ENCODE measurements at regions not wholly inside any gene's neighbourhood (a gene's known extent, or its start where the extent isn't known, plus 50 kb on each side); places are given as distances from the start of the nearest gene placed in this dataset.
A peak's percentile ranks its signal among the peaks of the same experiment; 100 is the strongest.
"Not testable (repeated sequence)": the region's sequence is repeated elsewhere in the genome, so short reads cannot be mapped to it uniquely, and the experiment has no call there.

- no peaks in the 10 kb centered on the region for H3K9me3 ChIP-seq (ENCODE audit: low read length)
- POLR2A ChIA-PET = no interaction called here
- no peak overlapping the region for H3K4me3 Mint-ChIP-seq
These were observed 193.7 kb downstream of the OLFM1 start for GRCh38 chr9:135281151-135281550.

GRCh38 chr9:135281791-135282737, 194.6 kb downstream of the OLFM1 start:
- H3K4me3 Mint-ChIP-seq = no peak overlapping the region
- CTCF ChIA-PET = no interaction called here

More at GRCh38 chr9:135281151-135281550, 193.7 kb downstream of the OLFM1 start:
- H3K36me3 ChIP-seq (ENCODE audit: insufficient read depth, low read length) = no peaks in the 10 kb centered on the region
- no peak overlapping the region for H3K27ac ChIP-seq (ENCODE audit: low read depth, low read length)
- no peak for DNase-seq
- no peaks in the 10 kb centered on the region for H3K9me3 Mint-ChIP-seq
- no peaks in the 10 kb centered on the region for H3K36me3 Mint-ChIP-seq
- CTCF ChIA-PET = no interaction called here
- H3K4me1 ChIP-seq (ENCODE audit: insufficient read depth, low read length) = no peaks in the 10 kb centered on the region
- H3K4me3 ChIP-seq (ENCODE audit: low read length) = no peak overlapping the region
- H3K27ac Mint-ChIP-seq = no peak overlapping the region
- peaks cover 3 to 6% of the 10 kb centered on the region in 2 donors for H3K27me3 Mint-ChIP-seq
- H3K27me3 ChIP-seq (ENCODE audit: insufficient read depth, low read length, poor library complexity, severe bottlenecking) = peaks cover 3% of the 10 kb centered on the region
- H3K4me1 Mint-ChIP-seq = no peaks in the 10 kb centered on the region

DNA sequence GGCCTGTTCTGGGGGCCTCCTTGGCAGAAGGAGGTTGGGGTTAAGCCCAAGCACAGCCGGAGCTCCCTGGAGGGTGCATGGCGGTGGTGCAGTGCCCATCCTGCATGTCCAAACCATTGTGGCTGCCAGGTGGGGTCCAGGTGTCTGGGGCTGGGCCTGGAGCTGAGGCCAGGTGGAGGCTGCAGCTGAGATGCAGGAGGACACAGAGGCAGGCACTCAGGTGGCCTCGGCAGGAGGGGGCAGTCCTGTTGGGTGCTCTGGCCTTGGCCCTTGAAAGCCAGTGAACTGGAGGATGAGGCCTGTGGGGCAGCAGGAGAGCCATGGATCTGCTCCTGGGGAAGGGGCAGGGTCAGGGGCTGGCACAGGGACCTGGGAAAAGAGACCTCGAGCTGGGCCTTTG, 195.3 kb downstream of the OLFM1 start:
- H3K27me3 Mint-ChIP-seq = peaks cover 0 to 3% of the 10 kb centered on the region in 2 donors
- H3K4me3 ChIP-seq (ENCODE audit: low read length) = no peak overlapping the region
- DNase-seq = no peak
- ChIA-PET CTCF (no interaction called here), POLR2A (no interaction called here)
- H3K4me1 ChIP-seq (ENCODE audit: insufficient read depth, low read length) = no peaks in the 10 kb centered on the region
- no peaks in the 10 kb centered on the region for H3K9me3 ChIP-seq (ENCODE audit: low read length)
- H3K27ac ChIP-seq (ENCODE audit: low read depth, low read length) = no peak overlapping the region
- H3K9me3 Mint-ChIP-seq = no peaks in the 10 kb centered on the region
- no peaks in the 10 kb centered on the region for H3K4me1 Mint-ChIP-seq
- H3K36me3 ChIP-seq (ENCODE audit: insufficient read depth, low read length) = no peaks in the 10 kb centered on the region
- H3K27ac Mint-ChIP-seq = no peak overlapping the region
- H3K27me3 ChIP-seq (ENCODE audit: insufficient read depth, low read length, poor library complexity, severe bottlenecking) = peaks cover 3% of the 10 kb centered on the region
- no peaks in the 10 kb centered on the region for H3K36me3 Mint-ChIP-seq
- H3K4me3 Mint-ChIP-seq = no peak overlapping the region

More at GRCh38 chr9:135281791-135282737, 194.6 kb downstream of the OLFM1 start:
- Histone ChIP-seq H3K4me1 (ENCODE audit: insufficient read depth, low read length) (no peaks in the 10 kb centered on the region), H3K27ac (ENCODE audit: low read depth, low read length) (no peak overlapping the region), H3K9me3 (ENCODE audit: low read length) (no peaks in the 10 kb centered on the region), H3K27me3 (ENCODE audit: insufficient read depth, low read length, poor library complexity, severe bottlenecking) (peaks cover 3% of the 10 kb centered on the region), H3K4me3 (ENCODE audit: low read length) (no peak overlapping the region), H3K36me3 (ENCODE audit: insufficient read depth, low read length) (no peaks in the 10 kb centered on the region)
- H3K4me1 Mint-ChIP-seq = no peaks in the 10 kb centered on the region
- POLR2A ChIA-PET = no interaction called here
- H3K27ac Mint-ChIP-seq = no peak overlapping the region
- H3K36me3 Mint-ChIP-seq = no peaks in the 10 kb centered on the region
- peaks cover 0 to 3% of the 10 kb centered on the region in 2 donors for H3K27me3 Mint-ChIP-seq
- no peaks in the 10 kb centered on the region for H3K9me3 Mint-ChIP-seq
- DNase-seq = no peak

GRCh38 chr9:135283671-135284070, 195.9 kb upstream of the PPP1R26 start:
- CTCF ChIA-PET = no interaction called here
- no peaks in the 10 kb centered on the region for H3K9me3 ChIP-seq (ENCODE audit: low read length)
- no peaks in the 10 kb centered on the region for H3K4me1 ChIP-seq (ENCODE audit: insufficient read depth, low read length)
- H3K36me3 ChIP-seq (ENCODE audit: insufficient read depth, low read length) = no peaks in the 10 kb centered on the region
- Mint-ChIP-seq H3K4me1 (no peaks in the 10 kb centered on the region), H3K27me3 (peaks cover 0 to 3% of the 10 kb centered on the region in 2 donors), H3K4me3 (no peak overlapping the region), H3K27ac (no peak overlapping the region), H3K9me3 (no peaks in the 10 kb centered on the region), H3K36me3 (no peaks in the 10 kb centered on the region)
- DNase-seq = no peak
- H3K4me3 ChIP-seq (ENCODE audit: low read length) = no peak overlapping the region
- H3K27me3 ChIP-seq (ENCODE audit: insufficient read depth, low read length, poor library complexity, severe bottlenecking) = peaks cover under 1% of the 10 kb centered on the region
- POLR2A ChIA-PET = no interaction called here
- H3K27ac ChIP-seq (ENCODE audit: low read depth, low read length) = no peak overlapping the region

- no peaks in the 10 kb centered on the region for H3K36me3 Mint-ChIP-seq
- no peak overlapping the region for H3K4me3 Mint-ChIP-seq
- ChIA-PET POLR2A (no interaction called here), CTCF (no interaction called here)
- H3K27ac Mint-ChIP-seq = peak overlapping the region in 1 of 8 donors; percentile 44
- Histone ChIP-seq H3K9me3 (ENCODE audit: low read length) (no peaks in the 10 kb centered on the region), H3K27me3 (ENCODE audit: insufficient read depth, low read length, poor library complexity, severe bottlenecking) (no peaks in the 10 kb centered on the region), H3K4me1 (ENCODE audit: insufficient read depth, low read length) (no peaks in the 10 kb centered on the region), H3K27ac (ENCODE audit: low read depth, low read length) (no peak overlapping the region), H3K4me3 (ENCODE audit: low read length) (no peak overlapping the region), H3K36me3 (ENCODE audit: insufficient read depth, low read length) (no peaks in the 10 kb centered on the region)
- peaks cover 3 to 4% of the 10 kb centered on the region in 2 donors for H3K27me3 Mint-ChIP-seq
- H3K9me3 Mint-ChIP-seq = no peaks in the 10 kb centered on the region
- DNase-seq = no peak
- no peaks in the 10 kb centered on the region for H3K4me1 Mint-ChIP-seq
These were observed 195.0 kb upstream of the PPP1R26 start for GRCh38 chr9:135284386-135285134.

DNA sequence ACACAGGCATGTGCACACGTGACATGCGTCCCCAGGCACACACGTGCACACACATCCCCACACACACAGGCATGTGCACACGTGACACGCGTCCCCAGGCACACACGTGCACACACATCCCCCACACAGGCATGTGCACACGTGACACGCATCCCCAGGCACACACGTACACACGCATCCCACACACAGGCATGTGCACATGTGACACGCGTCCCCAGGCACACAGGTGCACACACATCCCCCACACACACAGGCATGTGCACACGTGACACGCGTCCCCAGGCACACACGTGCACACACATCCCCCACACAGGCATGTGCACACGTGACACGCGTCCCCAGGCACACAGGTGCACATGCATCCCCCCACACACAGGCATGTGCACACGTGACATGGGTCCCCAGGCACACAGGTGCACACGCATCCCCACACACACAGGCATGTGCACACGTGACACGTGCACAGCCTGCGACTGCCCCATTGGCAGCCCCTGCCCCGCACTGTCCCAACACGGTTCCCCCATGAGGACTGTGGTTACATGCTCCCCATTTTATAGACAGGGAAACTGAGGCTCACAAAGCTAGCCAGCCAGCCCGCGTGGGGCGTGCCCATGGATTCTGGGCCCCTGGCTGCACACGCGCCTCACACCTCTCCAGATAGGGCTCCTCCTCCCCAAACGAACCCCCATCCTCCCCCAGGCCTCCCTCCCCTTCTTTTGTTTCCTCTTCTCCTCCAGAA, 193.2 kb upstream of the PPP1R26 start:
- H3K27me3 ChIP-seq (ENCODE audit: insufficient read depth, low read length, poor library complexity, severe bottlenecking); POLR2A ChIA-PET; H3K4me3 Mint-ChIP-seq; DNase-seq; H3K4me3 ChIP-seq (ENCODE audit: low read length); H3K27ac ChIP-seq (ENCODE audit: low read depth, low read length); H3K27ac Mint-ChIP-seq; H3K4me1 ChIP-seq (ENCODE audit: insufficient read depth, low read length); H3K9me3 ChIP-seq (ENCODE audit: low read length); H3K9me3 Mint-ChIP-seq; H3K4me1 Mint-ChIP-seq; CTCF ChIA-PET; H3K36me3 Mint-ChIP-seq; H3K36me3 ChIP-seq (ENCODE audit: insufficient read depth, low read length): not testable (repeated sequence)
- peaks cover 6 to 19% of the 10 kb centered on the region in 2 donors for H3K27me3 Mint-ChIP-seq

DNA sequence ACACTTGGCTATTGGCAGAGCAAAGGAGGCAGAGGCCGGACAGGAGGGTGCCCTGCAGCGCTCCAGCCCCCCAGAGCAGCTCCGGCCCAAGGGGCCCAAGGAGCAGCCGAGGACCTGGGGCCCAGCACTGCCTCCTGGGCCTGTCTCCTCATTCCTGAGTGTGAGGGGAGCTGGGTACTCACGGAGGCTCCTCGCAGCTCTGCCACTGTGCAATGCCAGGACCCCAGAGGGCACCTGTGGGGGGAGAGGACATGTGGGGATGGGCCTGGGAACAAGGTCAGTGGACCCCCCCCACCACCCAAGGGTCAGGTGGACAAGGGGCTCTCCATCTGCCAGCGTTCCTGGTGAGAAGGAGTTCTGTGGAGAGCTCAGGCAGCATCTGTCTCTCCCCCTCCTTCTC, 192.6 kb upstream of the PPP1R26 start:
- no peak for DNase-seq
- no peak overlapping the region for H3K4me3 Mint-ChIP-seq
- no peak overlapping the region for H3K4me3 ChIP-seq (ENCODE audit: low read length)
- H3K27me3 ChIP-seq (ENCODE audit: insufficient read depth, low read length, poor library complexity, severe bottlenecking) = no peaks in the 10 kb centered on the region
- no peaks in the 10 kb centered on the region for H3K4me1 ChIP-seq (ENCODE audit: insufficient read depth, low read length)
- H3K27ac ChIP-seq (ENCODE audit: low read depth, low read length) = no peak overlapping the region
- no peaks in the 10 kb centered on the region for H3K36me3 Mint-ChIP-seq
- CTCF ChIA-PET = no interaction called here
- POLR2A ChIA-PET = no interaction called here
- no peaks in the 10 kb centered on the region for H3K36me3 ChIP-seq (ENCODE audit: insufficient read depth, low read length)
- H3K9me3 Mint-ChIP-seq = no peaks in the 10 kb centered on the region
- H3K9me3 ChIP-seq (ENCODE audit: low read length) = no peaks in the 10 kb centered on the region
- peaks cover 7 to 22% of the 10 kb centered on the region in 2 donors for H3K27me3 Mint-ChIP-seq
- no peaks in the 10 kb centered on the region for H3K4me1 Mint-ChIP-seq
- no peak overlapping the region for H3K27ac Mint-ChIP-seq

- Histone ChIP-seq H3K36me3 (ENCODE audit: insufficient read depth, low read length) (no peaks in the 10 kb centered on the region), H3K4me1 (ENCODE audit: insufficient read depth, low read length) (no peaks in the 10 kb centered on the region), H3K9me3 (ENCODE audit: low read length) (no peaks in the 10 kb centered on the region), H3K27ac (ENCODE audit: low read depth, low read length) (no peak overlapping the region), H3K27me3 (ENCODE audit: insufficient read depth, low read length, poor library complexity, severe bottlenecking) (no peaks in the 10 kb centered on the region), H3K4me3 (ENCODE audit: low read length) (no peak overlapping the region)
- CTCF ChIA-PET = no interaction called here
- Mint-ChIP-seq H3K9me3 (no peaks in the 10 kb centered on the region), H3K36me3 (no peaks in the 10 kb centered on the region), H3K27me3 (peaks cover 7 to 26% of the 10 kb centered on the region in 2 donors), H3K4me3 (no peak overlapping the region), H3K4me1 (no peaks in the 10 kb centered on the region), H3K27ac (no peak overlapping the region)
- DNase-seq = no peak
- POLR2A ChIA-PET = no interaction called here
These were observed 192.0 kb upstream of the PPP1R26 start for GRCh38 chr9:135287627-135288026.
